ENCODE measurements at regions not wholly inside any gene's neighbourhood (a gene's known extent, or its start where the extent isn't known, plus 50 kb on each side); places are given as distances from the start of the nearest gene placed in this dataset.

- H3K4me3 ChIP-seq (ENCODE audit: low read depth, low read length) = no peak overlapping the region
- DNase-seq (ENCODE audit: low read depth) = peak; percentile 14
- TF ChIP-seq, protein P1, sequence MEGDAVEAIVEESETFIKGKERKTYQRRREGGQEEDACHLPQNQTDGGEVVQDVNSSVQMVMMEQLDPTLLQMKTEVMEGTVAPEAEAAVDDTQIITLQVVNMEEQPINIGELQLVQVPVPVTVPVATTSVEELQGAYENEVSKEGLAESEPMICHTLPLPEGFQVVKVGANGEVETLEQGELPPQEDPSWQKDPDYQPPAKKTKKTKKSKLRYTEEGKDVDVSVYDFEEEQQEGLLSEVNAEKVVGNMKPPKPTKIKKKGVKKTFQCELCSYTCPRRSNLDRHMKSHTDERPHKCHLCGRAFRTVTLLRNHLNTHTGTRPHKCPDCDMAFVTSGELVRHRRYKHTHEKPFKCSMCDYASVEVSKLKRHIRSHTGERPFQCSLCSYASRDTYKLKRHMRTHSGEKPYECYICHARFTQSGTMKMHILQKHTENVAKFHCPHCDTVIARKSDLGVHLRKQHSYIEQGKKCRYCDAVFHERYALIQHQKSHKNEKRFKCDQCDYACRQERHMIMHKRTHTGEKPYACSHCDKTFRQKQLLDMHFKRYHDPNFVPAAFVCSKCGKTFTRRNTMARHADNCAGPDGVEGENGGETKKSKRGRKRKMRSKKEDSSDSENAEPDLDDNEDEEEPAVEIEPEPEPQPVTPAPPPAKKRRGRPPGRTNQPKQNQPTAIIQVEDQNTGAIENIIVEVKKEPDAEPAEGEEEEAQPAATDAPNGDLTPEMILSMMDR (IDR thresholded peaks at IDR 0.05; ENCODE audit: control insufficient read depth, extremely low read depth, insufficient read depth) = no peak
Observed at GRCh38 chr6:153424719-153425400, 293.8 kb upstream of the RGS17 start.

- TF ChIP-seq, protein P1 (IDR thresholded peaks at IDR 0.05; ENCODE audit: control insufficient read depth, extremely low read depth, insufficient read depth) = no peak
- DNase-seq (ENCODE audit: low read depth) = peak; percentile 17
Observed at GRCh38 chr6:153412519-153412918, 281.4 kb upstream of the RGS17 start.

GRCh38 chr6:153411070-153411648 is 280.1 kb upstream of the RGS17 start:
- no peak for DNase-seq (ENCODE audit: low read depth)
- TF ChIP-seq, protein P1 (IDR thresholded peaks at IDR 0.05; ENCODE audit: control insufficient read depth, extremely low read depth, insufficient read depth) = no peak
- H3K4me3 ChIP-seq (ENCODE audit: low read depth, low read length) = no peak overlapping the region

More at GRCh38 chr6:153412519-153412918, 281.4 kb upstream of the RGS17 start:
- no peak overlapping the region for H3K4me3 ChIP-seq (ENCODE audit: low read depth, low read length)

- DNase-seq (ENCODE audit: low read depth) = no peak
- H3K4me3 ChIP-seq (ENCODE audit: low read depth, low read length) = no peak overlapping the region
- TF ChIP-seq, protein P1 (IDR thresholded peaks at IDR 0.05; ENCODE audit: control insufficient read depth, extremely low read depth, insufficient read depth) = no peak
Observed at GRCh38 chr6:153405931-153406330, 274.8 kb upstream of the RGS17 start.

DNA sequence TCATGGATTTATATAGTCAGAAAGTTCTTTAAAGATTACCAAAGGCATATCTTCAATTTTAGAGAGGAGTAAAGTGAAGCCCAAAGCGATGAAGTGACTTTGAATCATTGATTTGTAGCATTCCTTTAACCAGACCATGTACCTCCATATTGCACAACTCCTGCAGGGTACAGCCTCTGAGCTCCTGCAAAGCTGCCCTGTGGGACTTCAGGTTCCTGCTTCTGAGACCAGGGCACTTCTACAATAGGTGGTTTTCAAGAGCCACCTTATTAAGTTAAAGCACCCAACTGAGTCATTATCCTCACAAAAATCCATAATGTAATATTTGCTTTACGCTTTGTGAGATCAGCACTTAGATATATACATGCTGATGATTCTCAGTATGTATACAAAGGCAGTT is 270.7 kb upstream of the RGS17 start:
- DNase-seq (ENCODE audit: low read depth) = no peak
- H3K4me3 ChIP-seq (ENCODE audit: low read depth, low read length) = no peak overlapping the region
- TF ChIP-seq, protein P1 (IDR thresholded peaks at IDR 0.05; ENCODE audit: control insufficient read depth, extremely low read depth, insufficient read depth) = no peak

DNA sequence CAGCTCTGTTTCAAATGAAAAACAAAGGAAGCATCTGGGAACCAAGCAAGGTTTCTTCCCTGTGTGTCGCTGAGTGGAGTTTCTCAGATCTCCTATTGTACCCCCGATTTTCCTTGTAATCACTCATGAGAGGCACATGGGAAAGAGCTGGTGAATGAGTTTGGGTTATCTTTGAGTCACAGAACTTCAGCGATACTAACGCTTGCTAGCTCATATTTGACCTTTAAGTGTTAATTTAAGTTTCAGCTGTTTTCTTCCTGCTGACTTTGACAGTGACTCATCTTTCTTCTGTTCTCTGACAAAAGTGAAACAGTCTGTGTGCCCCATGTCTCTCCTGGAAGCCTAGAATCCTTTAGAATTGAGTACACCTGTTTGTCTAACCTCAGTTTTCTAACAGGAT is 261.1 kb upstream of the RGS17 start:
- TF ChIP-seq, protein P1 (IDR thresholded peaks at IDR 0.05; ENCODE audit: control insufficient read depth, extremely low read depth, insufficient read depth) = no peak
- no peak for DNase-seq (ENCODE audit: low read depth)
- H3K4me3 ChIP-seq (ENCODE audit: low read depth, low read length) = no peak overlapping the region

DNA sequence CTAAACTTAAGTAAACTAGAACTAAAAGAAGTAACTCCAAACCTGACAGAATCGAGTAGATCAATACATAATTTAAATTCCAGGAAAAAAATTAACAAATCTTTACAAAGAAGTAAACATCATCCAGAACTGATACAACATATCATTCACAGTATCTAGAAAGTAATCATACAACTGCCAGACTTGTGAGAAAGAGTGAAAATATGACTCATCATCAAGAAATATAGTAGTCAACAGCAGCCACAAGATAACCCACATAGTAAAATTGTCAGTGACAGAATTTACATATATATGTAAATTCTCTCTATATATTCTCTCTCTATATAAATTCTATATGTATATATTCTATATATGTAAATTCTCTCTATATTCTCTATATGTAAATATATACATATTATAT is 242.8 kb upstream of the RGS17 start:
- no peak for DNase-seq (ENCODE audit: low read depth)
- no peak overlapping the region for H3K4me3 ChIP-seq (ENCODE audit: low read depth, low read length)
- TF ChIP-seq, protein P1 (IDR thresholded peaks at IDR 0.05; ENCODE audit: control insufficient read depth, extremely low read depth, insufficient read depth) = no peak
